HG02852 (cell line): ENCODE measurements at regions not wholly inside any gene's neighbourhood (a gene's known extent, or its start where the extent isn't known, plus 50 kb on each side); places are given as distances from the start of the nearest gene placed in this dataset.
"Not testable (repeated sequence)": the region's sequence is repeated elsewhere in the genome, so short reads cannot be mapped to it uniquely, and the experiment has no call there.

Experiments
- ATAC-seq: cut with Tn5 transposase; IDR thresholded peaks from one replicate; pipeline ENCODE4 v1.9.1; 2021; ENCODE audit warnings: mild to moderate bottlenecking, moderate library complexity; ENCODE audit not compliant: unreplicated experiment

DNA sequence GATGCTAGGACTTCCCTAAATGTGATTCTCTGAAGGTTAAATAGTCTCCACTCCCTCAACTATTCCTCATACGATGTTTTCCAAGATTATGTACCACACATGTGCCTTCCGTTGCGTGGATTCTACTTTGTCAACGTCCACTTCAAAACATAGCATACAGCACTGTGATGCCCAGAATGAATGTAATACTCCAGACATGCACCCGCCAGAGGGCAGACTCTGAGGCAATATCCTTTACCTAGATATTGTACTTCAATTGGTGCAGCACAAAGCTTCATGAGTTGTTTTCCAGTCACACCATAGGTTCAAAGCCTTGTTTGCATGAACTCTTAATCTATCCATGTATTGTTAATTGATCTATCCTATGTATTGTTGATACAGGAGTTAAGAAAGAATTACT is 201.0 kb upstream of the NABP1 start:
- no peak for ATAC-seq

DNA sequence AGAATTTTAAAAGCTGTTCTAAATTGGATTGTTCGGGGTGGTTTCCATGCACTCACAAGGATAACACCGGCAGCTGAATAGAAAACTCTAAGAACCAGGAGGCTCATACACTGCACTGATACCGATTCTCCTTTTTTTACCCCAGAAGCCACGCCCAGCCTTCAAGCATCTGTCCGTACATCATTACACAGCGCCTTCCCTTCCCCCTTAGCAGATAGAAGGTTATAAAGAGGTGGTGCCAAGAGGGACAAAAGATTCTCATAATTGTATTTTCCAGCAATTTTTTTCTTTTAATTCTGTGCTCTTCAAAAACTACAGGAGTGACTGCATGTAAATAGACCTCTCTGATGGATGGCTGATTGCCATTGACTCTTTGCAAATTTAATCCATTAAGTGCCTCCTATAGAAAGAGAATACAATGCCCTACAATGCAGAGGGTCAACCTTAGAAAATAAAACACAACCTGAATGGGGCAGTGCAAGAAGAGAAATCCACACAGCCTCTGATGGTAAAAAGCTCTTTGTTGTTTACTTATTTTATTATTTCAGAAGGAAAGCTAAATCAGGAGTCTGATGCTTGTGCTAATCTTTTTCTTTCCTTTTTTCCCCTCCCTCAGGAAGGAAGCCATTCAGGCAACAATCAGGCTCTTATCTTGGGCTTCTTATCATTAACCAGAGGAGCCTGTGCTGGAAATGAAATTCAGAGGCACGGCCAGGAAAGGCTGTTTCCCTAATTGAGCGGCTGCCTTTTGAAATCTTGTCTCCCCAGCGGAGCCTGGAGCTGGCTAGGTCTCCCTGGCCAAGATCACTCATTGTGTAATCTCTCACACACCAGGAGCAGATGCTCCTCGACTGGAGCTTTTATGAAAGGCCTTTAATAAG is 198.9 kb upstream of the NABP1 start:
- ATAC-seq = no peak

DNA sequence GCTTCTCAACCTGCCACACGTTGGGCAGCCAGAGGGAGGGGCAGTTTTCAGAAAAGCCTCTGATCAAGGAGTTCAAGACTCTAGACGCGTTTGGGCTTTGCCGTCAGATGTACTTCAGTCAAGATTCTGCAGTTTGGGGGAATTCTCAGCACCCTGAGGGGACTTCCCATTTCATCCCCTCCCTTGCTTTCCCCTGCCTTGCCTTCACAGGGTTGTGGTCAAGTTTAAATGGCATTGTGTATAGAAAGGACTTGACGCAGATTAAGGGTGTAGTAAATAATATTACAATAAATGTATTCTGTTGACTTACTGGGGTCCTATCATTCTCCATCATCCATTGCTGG is 198.3 kb upstream of the NABP1 start:
- ATAC-seq = peak; percentile 86

DNA sequence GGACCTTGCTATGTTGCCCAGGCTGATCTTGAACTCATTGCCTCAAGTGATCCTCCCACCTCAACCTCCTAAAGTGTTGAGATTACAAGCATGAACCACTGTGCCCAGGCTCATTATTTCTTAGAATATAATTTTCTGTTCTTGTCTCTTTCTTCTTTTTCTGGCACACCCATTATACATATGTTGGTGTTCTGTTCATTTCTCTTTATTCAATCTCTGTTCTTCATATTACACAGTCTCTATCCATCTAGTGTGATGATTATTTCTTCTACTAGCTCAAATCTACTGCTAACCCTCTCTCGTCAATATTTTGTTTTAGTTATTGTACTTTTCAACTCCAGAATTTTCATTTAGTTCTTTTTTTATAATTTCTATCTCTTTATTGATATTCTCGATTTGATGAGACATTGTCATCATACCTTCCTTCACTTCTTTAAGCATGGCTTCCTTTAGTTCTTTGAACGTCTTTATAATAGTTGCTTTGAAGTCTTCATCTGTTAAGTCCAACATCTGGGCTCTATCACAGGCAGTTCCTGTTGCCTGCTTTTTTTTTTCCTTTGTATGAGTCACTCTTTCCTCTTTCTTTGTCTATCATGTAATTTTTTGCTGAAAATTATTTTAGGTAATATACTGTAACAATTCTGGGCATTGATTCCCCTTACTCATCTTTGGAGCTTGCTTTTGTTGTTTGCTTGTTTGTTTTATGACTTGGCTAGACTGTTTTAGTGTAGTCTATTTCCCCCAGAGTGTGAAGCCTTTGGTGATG is 196.4 kb upstream of the NABP1 start:
- no peak for ATAC-seq

DNA sequence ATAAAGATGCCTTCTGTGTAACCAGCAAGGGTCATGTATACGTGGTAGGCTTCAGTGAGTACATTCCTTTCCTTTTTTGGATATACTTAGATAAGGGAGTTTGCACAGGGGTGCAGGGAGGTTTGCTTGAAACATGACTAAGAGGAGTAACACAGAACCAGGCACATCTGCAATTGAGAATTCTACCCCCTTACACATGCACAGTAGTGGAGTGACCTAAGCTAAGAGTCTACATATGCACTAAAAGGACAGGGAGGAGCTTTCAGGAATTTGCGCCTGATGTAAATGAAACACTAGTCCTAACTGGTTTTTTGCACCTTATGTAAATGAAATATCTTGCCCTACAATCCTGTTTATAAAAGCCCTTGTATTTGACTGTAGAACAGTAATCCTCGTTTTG is 194.8 kb upstream of the NABP1 start:
- no peak for ATAC-seq

DNA sequence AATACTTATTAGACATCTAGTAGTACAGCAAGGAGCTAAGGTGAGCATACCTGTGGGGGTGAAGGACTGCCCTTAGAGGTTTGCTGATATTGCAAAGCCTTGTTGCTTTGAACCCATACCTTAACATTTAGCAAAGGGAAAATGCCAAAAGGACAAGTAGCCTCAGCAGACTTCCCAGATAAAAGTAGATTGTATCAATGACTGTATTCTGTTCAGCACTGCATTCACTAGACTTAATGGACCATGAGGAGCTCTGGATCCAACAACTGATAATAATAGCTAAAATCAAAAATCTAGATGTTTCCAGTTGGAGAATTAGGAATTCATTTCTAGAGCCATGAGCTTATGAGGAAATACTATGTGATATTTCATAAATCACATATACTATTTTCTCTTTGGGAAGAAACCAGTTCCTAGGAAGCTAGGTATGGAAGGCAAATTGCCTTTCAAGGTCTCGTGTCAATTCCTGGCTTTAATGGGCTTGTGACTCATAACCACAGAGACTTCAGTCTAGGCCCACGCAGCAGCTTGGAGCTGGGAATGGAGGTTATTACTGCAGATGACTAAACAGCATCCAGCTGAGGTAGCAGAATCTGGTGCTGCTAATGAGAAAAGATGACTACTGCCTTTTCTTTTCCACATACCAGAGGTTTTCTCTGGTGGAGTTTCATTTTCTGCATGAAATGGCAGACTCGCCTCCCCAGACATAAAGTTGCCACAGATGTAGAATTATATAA is 191.2 kb upstream of the NABP1 start:
- no peak for ATAC-seq

DNA sequence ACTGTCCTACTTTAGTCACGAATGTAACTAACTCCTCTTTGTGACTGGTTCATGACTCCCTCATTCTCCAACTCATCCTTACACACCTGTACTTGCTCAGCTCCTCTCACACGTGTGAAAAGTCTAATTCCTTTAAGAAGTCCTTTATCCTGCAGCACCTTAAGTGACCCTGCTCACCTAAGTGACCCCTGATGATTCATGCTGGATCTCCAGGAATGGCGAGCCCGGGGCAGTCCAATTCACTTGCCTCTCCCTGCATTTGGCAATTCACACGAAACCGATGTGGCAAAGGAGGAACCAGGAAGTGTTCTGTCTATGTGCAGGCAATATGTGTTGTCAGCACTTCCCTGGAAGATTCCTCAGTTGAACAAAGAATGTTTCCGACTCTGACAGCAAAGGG is 189.8 kb upstream of the NABP1 start:
- ATAC-seq = no peak

DNA sequence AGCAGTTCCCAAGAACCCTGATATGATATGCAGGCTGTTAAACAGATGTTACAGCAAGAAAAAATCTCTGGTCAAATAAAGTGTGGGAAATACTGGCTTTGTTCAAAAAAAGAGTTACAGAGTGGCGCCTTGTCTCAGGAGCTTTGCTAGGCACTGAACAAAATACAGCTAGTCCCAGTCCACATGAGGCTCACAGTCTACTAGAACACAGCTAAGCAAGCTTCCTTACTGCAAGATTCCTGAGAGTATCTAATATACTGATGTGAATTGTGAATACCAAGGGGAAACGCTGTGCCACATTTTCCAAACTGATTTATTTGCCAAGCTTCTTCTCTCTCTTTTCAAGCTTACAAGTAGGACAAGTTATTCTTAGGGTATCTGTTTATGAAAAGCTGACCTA is 188.8 kb upstream of the NABP1 start:
- ATAC-seq = no peak

DNA sequence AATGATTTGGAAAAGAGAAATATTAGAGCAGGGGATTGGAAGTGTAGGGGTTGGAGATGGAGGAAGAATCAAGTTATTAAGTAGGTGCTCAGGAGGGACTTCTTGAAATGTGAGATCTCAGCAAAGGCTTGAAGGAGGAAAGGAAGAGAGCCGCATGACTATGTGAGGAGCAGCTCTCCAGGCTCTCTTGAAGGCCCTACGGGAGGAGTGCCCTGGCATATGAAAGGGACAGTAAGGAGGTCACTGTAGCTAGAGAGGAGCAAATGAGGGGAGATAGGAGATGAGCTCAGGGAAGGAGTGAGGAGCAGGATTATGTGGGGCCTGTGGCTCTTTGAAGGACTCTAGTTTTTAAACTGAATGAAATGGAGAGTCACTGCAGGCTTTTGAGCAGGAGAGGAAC is 181.1 kb upstream of the NABP1 start:
- no peak for ATAC-seq

DNA sequence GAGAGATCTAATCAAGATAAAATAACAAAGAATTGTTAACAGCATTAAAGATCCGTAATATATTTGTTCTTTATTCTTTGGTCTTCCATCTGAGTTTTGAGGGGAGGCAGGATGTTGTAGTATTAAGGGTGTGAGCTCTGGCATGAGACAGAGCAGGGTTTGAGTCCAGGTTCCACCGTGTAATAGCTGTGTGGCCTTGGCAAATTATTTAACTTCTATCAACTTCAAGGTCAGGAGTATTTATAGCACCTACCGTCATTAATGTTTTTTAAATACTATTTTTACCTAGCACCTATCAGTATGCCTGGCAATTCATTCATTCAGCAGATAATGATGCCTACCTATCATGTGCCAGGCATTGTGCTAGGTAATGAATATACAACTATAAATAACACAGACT is 180.1 kb upstream of the NABP1 start:
- ATAC-seq = no peak

DNA sequence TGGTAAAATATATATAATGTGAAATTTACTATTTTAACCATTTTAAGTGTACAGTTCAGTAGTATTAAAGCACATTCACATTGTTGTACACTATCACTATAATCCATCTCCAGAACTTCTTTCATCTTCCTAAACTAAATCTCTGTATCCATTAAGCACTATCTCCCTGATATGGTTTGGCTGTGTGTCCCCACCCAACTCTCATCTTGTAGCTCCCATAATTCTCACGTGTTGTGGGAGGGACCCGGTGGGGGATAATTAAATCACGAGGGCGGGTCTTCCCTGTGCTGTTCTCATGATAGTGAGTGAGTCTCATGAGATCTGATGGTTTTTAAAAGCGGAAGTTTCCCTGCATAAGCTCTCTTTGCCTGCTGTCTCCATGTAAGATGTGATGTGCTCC is 178.9 kb upstream of the NABP1 start:
- ATAC-seq = no peak

DNA sequence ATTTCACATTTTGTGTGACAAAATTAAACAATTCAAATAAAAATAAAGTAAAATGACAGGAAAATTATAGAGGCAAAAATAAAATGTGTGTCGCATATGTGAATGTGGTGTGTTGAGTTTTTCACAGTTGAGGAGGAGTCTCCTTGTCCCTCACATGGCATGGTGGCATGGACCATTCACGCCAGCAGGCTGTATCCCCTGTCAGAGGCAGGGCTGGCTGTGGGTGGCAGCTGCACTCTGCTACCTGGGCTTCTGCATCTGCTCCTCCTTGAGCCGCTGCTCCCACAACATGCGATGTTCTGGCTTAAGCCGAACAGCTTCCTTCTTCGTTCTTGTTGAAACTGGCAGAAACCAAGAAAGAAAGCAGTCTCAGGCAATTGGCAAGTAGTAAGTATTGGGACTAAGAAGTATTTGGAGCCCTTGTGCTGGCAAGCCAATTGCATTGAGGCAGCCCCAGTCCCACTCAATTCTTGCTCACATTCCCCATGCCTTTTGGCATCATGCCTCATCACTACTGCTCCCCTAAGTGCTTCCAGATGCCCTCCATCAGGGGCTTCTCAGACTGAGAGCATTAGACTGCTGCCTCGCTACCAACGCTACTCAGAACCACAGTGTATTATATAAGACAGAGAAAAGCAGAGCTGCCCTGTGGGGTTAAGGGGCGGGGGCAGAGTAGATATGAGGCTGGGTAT is 177.9 kb upstream of the NABP1 start:
- ATAC-seq = no peak

DNA sequence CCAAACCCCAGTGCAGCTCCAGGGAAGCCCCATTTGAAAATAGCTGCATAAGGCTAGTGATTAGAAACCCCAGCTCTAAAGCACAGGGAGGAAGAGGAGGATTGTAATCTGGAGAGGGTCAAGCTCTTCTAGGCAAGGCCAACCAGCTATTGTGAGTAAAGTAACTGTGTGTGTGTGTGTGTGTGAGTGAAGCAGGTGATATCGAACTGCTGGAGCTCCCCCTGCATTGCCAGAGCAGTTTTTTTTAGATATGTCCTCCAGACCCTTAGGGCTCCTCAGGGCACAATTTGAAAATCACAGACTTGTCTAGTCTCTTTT is 177.4 kb upstream of the NABP1 start:
- no peak for ATAC-seq

DNA sequence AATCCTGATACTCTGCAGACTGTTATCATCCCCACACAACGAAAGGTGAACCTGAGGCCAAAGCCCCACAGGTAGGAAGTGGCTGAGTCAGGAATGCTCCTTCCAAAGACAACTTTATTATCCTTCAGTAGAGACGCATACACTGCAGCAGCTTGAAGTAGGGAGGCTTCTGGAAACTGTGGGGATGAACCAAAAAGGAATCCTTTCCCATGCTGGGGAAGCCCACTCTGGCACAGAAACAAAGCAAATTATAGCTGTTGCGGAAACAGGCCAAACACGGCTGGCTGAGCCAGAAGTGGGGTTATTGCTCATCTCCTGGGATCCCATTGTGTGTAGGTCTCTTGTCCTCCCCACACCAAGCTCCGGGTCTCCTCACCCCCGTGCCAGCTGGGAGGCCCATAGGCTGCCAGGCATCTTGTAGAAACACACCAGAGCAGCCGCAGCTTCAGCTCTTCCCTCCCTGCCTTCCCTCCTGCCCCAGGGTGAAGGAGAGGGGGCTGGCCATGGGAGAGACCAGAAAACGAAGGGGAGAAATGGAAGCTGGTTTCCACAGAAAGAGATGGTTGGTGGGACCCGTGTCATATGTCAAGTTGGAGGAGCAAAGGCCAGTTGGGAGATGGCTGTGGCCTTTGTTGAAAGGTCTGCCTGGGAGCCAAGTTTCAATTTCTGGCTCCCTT is 176.9 kb upstream of the NABP1 start:
- no peak for ATAC-seq

DNA sequence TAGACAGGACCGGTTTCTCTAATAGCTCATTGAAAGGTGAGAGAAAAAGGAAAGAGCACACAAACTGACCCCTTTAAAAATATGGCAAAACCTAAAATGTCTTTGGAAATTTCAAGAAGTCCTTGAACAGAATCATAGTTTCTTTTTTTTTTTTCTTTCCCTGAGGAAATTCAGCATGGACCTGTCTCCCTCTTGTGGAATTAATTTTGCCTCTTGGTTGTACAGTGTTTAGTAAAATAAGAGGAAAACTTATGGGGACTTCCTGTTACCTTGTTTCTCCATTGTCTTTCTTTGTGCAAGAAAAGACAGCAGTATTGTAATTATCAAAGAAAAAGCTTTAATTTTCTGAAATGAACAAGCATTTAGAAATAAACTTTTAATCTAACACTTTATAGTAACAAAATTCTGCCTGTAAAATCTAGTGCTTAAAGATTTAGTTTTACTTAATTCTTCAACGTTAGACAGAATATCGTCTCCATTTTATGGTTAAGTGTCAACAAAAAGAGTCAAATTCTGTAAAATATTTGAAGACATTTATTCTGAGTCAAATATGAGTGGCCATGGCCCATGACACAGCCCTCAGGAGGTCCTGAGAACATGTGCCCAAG is 176.3 kb upstream of the NABP1 start:
- no peak for ATAC-seq

DNA sequence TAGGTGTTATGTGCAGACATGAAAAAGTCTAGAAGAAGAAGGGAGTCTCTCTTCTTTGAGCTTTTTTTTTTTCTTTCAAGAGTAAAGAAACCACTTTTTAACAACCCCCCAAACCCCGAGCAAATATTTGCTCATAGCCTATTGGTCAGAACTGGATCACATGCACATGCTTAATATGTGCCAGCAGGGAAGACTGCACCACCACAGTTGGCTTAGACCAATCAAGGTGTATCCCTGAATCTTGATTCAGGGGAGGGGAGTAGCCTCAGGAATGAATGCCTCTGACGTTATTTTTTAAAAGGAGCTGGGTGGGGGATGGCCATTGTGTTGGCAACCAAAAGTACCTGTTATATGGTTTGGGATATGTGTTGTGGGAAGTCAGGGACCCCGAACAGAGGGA is 171.4 kb upstream of the NABP1 start:
- ATAC-seq = no peak

DNA sequence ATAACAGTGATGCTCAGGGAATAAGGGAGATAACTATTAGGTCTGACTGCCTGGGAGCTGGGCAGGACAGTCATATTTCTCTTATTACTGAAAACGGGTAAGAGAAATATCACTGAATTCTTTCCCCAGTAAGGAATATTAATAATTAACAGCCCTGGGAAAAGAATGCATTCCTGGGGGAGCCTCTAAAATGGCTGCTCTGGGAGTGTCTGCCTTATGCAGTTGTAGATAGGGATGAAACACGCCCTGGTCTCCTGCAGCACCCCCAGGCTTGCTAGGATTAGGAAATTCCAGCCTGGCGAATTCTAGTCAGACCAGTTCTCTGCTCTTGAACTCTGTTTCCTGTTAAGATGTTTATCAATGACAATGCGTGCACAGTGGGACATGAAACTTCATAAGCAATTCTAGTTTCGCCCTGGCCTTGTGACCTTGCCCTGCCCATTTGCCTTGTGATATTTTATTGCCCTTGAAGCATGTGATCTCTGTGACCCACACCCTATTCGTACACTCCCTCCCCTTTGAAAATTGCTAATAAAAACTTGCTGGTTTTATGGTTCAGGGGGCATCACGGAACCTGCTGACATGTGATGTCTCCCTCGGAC is 170.6 kb upstream of the NABP1 start:
- ATAC-seq = not testable (repeated sequence)

DNA sequence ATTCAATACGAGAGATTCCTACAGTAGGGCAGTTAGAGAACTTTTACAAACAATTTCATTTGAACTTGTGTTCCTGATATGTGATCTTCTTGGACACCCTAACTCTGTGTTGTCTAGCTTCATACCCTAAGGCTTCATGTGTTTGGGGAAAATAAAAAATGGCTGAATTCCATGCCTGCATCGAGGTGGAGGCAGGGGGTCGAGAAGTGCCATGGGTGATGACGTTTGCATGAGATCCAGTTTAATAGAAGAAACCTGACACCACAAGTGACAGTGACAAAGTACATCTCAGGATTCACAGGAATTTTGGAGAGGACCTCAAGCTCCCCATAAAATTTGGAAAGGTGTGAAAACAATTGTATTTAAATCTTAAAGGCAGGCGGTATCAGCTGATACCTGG is 169.2 kb upstream of the NABP1 start:
- no peak for ATAC-seq

DNA sequence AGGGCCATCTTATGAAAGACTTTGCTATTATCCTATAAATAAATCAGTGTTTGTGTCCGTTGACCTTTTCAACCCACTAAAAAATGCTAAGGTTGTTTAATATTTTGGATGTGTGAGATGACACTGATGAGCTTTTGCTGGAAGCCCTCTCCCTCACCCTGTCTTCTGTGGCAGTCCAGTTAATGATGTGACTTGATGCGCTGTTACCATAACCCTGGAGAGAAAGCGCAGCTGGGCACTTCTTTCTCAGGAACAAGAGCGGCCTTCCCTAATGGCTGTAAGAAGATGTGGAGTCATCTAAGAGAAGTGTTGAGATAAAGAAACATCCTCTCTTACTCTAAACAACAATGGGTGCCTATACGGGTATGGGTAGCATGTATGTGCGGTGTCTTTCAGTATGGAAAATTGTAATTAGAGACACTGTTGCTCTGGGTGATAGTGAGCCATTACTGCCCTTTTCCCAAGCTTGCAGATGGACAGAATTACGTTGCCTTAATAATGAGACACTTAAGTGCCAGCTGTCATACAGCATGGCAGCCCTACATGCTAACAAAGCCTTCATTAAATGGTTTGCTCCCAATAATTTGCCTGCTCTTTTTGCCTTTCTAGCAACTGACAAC is 165.6 kb upstream of the NABP1 start:
- ATAC-seq = no peak

DNA sequence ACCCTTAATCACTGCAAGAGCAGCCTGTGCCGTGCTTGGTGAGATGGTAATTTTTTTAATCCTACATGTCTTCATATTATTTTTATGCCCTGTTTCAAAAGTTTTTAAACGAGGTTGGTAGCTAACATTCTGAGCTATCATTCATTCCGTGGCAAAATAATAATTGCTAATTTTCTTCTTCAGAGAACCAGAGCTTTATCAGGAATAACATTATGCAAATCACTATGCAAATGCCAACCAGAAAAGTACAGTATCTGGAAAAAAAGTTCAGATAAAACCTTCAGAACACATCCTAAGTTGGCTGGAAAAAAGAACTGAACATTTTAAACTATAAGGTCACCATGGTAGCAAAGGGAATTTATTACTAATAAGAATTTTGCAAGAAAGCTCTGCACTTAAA is 165.1 kb upstream of the NABP1 start:
- ATAC-seq = no peak
